SU-DHL-6 (cell line): ENCODE measurements at regions not wholly inside any gene's neighbourhood (a gene's known extent, or its start where the extent isn't known, plus 50 kb on each side); places are given as distances from the start of the nearest gene placed in this dataset.

Source experiments
- CTCF ChIP-seq: fragments of 200-600 bp; sonication (generic); IDR thresholded peaks from one replicate; pipeline ENCODE4 v1.5.1; 2017; ENCODE audit warnings: antibody characterized with exemption, mild to moderate bottlenecking, low read length, moderate library complexity; ENCODE audit not compliant: insufficient read depth, poor library complexity, severe bottlenecking
- EZH2phosphoT487 ChIP-seq: fragments of 200-600 bp; sonication (generic), shearing (Covaris generic); conservative IDR thresholded peaks from 2 replicates; pipeline ENCODE4 v1.6.1; 2018; ENCODE audit warnings: mild to moderate bottlenecking, antibody characterized with exemption, low read length, moderate library complexity, mixed read lengths

GRCh38 chr3:80263260-80263659 lies 495.5 kb upstream of the ROBO1 start:
- TF ChIP-seq EZH2phosphoT487 = no peak
- TF ChIP-seq CTCF = no peak
